ENCODE measurements at regions not wholly inside any gene's neighbourhood (a gene's known extent, or its start where the extent isn't known, plus 50 kb on each side); places are given as distances from the start of the nearest gene placed in this dataset.
A peak's percentile ranks its signal among the peaks of the same experiment; 100 is the strongest.
"Not testable (repeated sequence)": the region's sequence is repeated elsewhere in the genome, so short reads cannot be mapped to it uniquely, and the experiment has no call there.

DNA sequence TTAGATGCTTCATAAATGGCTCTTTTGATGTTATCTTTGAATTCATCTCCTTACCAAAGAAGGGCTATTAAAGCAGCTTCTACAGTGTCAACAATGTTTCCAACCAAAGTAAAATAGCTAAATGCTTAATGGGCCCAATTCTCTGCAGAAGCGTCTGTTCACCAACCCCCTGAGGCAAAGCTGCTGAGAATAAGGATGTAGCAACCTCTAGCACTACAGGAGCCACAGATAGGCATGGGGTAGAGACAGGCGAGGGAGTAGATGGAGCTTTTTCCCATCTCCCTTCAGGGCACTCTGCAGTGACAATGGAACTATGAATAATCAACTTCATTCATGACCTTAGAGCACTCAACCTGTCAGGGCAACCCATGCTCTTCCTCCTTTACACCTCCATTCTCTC is 134.1 kb downstream of the FZD1 start:
- DNase-seq (ENCODE audit: low read depth, low spot score), result peak; percentile 63

DNA sequence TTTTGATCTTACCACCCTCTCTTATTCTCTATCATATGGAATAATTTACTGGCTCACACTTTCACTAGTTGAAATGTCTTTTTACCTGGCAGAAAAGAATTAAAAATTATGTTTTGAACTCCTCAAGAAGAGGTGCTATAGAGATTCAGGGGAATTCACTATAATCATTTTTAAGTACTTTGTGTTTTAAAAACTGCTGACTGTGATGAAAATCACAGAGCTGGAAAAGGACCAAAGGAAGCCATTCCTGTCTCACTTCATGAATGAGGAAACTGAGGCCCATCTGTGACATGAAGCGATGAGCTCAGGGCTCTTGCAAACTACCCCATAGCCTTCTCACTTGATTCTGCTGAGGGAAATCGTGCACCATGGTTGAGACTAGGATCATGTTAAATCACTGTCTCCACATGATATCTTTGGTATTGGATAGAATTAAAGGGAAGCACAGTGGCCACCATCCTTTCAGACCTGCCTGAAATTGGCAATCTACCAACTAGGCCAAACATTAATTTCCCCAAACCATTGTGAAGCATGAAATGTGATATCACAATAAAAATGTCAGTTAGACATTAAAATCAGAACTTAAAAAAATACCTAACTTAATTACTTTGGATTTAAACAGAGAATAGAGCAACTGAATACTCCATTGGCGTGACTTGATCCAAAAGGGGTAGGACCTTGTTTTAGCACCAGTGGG is 141.0 kb downstream of the FZD1 start:
- DNase-seq (ENCODE audit: low read depth, low spot score), result no peak

DNA sequence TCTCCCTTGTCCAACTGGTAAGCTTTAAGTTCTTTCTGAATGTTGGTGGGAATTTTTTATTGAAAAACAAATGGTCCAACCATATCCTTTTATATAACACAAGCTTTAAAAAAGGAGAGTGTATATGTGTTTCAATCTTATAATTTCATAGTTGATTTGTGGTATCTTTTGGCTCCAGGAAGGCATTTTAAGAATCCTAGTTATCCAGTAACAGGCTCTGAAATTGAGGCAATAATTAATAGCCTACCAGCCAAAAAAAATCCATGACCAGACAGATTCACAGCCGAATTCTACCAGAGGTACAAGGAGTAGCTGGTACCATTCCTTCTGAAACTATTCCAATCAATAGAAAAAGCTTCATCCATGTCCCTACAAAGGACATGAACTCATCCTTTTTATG is 141.6 kb downstream of the FZD1 start:
- not testable (repeated sequence) for DNase-seq (ENCODE audit: low read depth, low spot score)

DNA sequence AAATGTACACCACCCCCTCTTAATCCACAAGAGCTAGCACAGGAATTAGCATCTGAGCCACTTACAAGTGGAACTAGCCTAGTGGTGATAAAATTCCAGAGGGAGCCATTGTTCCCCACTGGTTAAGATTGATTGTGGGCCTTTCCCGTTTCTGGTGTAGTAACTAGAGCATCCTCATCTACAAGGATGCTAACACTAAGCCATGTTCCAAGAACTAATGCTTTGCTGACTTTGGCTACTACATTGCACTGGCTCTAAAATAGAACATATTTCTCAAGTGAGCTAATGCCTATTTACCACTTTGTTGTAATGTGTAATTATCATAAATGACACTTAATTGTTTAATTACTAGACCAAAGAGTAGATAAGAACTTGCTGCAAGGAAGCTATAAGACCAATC is 143.7 kb downstream of the FZD1 start:
- DNase-seq (ENCODE audit: low read depth, low spot score), result no peak

DNA sequence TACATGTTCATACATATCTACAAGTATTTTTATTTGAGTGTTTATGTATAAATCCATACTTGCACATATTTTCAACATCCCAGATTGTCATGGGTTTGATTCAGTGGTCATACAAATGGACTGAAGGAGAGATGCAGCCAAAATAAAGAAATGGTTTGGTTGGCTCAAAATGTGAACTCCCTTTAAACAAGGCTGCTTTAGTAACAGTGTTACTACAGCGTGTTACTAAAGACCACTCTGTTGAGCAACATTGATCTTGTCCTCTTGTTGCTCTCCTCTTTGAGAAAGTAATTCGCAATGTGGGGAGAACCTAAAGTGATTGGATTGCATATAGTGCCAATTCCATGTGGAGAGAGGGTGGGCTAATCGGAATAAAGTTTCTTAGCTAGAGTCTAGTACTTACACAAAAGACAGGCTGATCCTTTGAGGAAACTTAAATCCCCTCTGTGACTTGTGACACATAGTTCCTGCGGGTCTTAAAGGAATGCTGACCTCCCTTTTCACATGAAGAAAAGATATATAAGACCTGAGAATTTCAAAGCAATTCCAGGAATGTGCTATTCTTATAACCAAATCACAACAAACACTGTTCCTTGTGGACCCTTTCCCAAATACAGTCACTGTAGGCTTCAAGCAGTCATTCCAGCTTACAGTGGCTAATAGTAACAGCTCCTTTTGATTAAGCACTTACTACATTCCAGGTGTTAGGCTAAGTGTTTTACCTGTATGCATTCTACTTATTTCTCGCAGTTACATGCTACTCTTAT is 144.3 kb downstream of the FZD1 start:
- no peak for DNase-seq (ENCODE audit: low read depth, low spot score)

DNA sequence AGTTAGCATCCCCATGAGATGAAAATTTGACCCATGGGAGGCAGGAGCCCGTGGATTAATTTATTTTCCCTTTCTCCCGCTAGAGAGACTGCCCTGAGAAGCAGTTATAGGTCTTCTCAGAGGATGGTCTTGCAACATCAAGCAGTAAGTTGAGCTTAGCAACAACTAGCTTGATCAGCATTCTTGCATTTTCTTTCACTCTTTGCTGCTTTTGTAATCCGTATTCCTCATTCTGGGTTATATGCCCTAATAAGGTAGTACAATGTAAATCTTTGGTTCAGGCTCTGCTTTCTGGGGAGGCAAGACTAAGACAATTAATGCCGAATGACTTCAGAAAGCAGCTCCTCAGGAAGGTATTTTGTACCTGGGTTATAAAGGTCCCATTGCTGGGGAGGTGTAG is 146.8 kb downstream of the FZD1 start:
- DNase-seq (ENCODE audit: low read depth, low spot score), result no peak

DNA sequence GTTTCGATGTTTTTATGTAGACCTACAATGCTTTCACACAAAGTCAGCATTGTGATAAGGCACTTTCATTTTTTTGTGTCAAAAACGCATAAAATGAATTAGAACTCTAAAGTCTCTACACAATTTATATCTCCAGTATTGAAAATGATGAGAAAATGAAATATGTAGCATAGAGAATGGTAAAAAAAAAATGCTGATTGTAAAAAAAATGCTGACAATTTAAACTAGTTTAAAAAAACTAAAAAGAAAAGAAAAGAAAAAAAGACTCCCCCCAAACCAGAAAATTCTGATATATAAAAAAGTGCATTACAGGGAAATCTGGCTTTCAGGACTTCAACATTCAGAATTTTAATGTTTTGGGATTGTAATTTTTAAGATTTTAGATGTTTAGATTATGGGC is 148.1 kb downstream of the FZD1 start:
- DNase-seq (ENCODE audit: low read depth, low spot score), result no peak

DNA sequence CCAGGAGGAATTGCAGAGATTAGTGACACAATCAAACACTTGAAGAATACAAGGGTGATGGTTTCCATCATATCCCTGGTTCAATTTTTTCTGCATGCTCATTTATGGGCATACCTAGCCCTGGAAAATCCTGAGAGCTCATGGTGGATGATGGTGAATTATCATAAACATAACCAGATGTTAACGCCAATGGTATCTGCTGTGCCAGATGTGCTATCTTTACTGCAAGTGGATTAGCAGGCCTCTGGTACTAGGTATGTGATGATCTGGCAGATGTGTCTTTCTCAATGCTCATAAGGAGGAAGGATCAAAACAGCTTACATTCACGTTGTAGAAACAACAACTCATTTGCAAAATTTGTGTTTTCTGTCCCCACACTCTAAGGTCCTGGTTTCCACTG is 150.5 kb downstream of the FZD1 start:
- DNase-seq (ENCODE audit: low read depth, low spot score), result no peak

DNA sequence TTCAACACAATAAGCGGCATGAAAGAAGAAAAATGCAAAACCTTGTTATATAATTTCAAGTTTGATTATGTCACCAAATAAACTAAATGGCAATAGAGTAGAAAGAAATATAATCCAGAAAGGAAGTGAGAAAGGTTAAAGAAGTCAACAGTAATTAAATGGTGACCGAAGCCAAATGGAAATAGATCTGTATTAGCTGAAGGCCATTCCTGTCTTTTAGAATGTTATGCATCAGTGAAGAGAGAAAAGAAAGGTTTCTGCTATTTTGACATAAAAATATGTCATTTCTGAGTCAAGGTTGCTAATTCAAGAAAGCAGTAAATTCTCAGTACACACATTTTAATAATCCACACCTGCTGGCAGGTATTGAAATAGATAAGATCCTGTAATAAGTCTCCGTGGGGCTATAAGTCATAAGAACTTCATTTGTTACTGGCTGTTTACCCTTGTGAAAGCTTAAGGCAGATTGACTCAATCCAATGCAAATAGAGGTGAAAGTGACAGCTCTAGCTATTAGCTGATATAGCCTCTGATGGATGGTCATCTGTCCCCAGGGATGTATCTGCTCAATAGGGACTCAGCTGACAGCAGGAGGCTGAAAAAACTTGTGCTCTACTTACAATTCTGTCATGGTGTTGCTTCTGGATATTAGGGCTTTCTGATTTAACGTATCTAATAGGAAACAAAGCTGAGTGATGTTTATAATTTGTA is 152.1 kb downstream of the FZD1 start:
- DNase-seq (ENCODE audit: low read depth, low spot score), result no peak

DNA sequence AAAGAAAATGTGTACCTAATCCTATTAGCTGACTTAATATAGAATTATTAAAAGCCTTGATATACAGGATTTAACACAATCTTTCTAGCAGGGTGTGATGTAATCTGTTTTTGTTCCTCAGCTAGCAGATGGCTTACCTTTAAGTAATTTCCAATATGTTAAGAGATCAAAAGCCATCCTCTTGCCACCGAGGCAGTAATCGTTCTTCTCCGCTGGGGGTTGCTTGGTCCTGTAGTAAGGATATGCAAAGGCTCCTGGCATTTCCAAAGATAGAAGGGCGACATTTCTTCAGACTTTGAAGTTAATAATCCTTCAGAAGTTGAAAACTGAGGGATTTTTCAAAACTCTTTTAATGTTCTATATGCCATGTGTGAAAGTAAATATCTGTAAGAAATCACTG is 156.4 kb downstream of the FZD1 start:
- no peak for DNase-seq (ENCODE audit: low read depth, low spot score)

DNA sequence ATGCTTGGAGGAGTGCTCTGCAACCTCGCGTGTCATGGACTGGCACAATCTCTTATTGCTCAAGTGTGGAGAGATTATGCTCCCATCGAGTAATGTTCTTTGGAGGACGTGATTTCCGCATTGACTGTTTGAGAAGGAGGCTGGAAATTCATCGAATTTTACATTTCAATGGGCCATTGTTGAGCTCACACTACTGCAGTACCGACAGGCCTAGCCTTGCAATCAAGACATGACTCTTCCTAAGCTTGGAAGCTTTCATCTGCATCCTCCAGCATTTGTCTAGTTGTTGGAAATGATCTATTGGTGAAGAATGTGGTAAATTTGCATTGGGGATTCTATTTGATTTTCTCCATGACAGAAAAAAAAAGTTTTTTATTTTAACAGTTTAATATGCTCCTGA is 156.8 kb downstream of the FZD1 start:
- DNase-seq (ENCODE audit: low read depth, low spot score), result no peak

DNA sequence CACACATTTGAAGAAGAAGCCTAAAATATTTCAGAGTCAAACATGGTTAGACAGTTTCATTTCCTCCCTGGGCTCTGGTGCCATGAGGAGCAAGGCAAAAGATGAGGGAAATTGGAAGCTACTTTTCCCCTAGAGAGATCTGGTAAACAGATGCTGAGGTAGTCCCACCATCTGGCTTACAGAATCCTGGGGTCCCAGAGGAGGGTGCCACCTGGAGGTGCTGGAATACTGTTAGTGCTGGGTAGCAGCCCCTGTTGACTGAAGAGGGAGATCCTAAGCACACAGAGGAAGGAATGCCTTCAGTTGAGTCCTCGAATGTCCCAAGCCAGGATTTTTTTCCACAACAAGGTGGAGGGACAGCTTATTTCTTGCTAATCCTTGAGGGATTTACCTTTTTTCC is 160.1 kb downstream of the FZD1 start:
- DNase-seq (ENCODE audit: low read depth, low spot score), result no peak

DNA sequence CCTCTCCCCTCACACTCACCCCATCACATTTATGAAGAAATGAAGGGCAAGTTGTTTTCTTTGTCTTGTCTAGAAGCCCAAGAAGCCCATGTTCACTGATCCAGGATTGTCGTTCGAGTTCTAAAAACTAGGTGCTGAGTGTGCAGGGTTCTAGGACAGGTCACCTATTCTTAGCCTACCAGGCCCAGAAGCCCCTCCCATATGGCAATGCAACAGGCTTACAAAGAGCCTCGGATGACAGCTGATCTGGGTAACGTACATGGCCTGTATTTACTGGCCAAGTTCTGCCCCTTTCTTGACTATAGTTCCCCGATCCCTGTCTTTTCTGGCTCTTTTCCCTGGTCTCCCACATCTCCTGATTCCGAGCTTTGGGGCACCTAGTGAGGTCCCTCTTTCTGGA is 160.9 kb downstream of the FZD1 start:
- DNase-seq (ENCODE audit: low read depth, low spot score), result no peak

DNA sequence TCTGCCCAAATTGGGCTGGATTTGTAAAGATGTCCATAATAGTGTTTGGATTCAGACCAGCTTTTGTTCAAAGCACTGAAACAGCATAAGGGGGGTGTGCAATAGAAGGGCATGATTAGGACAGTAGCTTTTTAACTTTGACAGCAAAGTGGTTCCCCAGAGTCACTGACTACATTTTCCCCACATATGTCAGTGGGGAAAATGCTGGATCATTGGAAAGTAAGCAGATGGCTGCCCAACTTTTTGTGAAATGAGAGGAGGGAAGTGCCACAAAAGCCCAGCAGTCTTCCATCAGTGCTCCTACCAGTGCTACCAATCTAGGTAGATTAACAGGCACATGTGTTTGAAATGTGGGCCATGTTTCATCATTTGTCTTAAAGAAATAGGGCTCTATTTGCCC is 162.8 kb downstream of the FZD1 start:
- DNase-seq (ENCODE audit: low read depth, low spot score), result no peak

DNA sequence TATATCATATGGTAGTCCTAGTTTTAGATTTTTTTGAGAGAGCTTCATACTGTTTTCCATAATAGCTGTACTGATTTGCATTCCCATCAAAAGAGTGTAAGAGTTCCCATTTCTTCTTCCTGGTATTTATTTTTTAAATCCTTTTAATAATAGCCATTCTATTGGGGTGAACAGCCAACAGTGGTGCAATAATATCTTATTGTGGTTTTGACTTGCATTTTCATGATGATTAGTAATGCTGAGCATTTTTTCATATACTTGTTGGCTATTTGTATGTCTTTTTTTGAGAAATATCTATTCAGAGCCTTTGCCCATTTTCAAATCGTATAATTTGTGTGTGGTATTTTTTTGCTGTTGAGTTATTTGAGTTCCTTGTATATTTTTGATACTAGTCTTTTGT is 167.4 kb downstream of the FZD1 start:
- no peak for DNase-seq (ENCODE audit: low read depth, low spot score)

DNA sequence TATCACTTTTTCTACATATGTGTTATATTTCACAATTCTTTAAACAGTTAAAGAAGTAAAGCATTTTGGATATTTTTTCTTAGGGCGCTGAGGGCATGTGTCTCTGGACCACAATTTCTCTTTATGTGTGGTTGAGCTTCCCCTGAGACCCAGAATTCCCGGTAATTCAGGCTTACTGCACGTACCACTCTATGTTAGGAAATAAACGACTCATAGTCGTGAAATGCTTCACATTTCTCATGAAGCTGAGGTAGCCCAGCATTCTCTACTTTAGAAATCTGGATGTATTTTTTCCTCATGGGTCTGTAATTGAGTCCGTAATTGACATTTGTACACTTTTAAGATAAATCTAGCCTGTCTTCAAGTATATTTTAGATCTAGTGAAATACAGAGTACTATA is 170.6 kb downstream of the FZD1 start:
- DNase-seq (ENCODE audit: low read depth, low spot score), result no peak

DNA sequence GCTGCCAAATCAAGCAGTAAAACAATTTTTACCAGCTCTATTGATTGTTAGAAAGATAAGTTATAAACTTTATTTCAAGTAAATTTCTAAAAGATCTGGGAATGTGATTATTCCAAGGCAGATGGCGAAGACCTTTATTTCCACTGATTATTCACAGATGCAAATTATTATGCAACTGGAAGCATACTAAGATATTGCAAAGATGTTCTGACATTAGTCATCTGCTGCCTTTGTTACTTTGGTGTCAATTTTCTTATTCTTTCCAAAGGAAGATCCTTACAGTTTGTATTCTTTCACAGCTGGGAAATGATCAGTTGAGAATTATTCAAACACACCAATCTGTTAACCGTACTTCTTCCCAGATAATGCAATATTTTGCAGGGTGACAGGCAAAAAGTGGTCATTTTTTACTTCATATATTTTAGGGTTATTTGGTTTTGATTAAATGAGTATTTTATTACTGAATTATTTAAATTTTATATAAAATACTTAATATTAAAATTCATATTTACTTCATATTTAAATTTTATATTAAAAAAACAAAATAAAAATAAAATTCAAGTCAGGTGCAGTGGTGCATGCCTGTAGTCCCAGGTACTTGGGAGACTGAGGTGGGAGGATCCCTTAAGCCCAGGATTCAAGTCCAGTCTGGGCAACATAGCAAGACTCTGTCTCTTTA is 171.3 kb downstream of the FZD1 start:
- DNase-seq (ENCODE audit: low read depth, low spot score), result no peak

DNA sequence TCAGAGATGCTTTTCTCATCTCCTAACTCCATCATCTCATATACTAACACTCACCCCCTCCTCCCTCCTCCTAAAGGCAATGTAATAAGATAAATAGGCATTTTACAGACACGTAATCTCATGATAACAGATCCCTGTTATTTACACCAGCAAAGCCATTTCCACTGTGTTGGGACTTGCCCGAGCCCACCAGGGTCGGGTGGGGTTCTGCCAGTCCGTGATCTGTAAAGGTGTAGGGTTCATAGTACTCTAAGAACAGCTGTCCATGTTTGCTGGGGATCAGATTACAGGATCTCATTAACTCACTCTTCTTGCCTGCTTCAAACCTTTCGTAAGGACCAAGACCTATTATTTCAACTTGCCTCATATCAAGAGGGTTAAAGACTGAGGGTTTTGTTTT is 172.4 kb downstream of the FZD1 start:
- DNase-seq (ENCODE audit: low read depth, low spot score), result no peak

DNA sequence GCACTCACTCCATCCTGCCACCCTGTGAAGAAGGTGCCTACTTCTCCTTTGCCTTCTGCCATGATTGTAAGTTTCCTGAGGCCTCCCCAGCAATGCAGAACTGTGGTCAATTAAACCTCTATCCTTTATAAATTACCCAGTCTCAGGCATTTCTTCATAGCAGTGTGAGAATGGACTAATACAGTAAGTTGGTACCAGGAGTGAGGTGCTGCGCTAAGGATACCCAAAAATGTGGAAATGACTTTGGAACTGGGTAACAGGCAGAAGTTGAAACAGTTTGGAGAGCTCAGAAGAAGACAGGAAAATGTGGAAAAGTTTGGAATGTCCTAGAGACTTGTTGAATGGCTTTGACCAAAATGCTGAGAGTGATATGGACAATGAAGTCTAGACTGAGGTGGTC is 176.0 kb downstream of the FZD1 start:
- DNase-seq (ENCODE audit: low read depth, low spot score), result not testable (repeated sequence)

DNA sequence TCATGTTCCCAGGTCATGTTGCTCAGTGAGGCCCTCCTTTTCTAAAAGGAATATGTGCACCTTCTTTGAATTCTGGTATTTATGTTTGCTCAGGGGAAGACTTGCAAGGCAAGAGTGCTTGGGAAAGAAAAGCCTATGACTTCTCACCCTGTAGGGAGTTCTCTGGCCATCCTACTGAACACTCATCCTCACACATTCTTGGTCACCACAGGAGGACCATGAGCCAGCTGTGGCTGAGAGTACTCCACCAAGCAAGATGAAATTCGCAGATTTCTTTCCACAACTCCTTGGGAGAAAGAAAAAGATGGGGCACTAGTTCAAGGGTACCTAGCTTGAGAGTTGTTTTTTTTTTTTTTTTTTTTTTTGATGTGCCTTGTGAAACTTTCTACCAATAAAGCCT is 179.6 kb downstream of the FZD1 start:
- DNase-seq (ENCODE audit: low read depth, low spot score), result no peak

DNA sequence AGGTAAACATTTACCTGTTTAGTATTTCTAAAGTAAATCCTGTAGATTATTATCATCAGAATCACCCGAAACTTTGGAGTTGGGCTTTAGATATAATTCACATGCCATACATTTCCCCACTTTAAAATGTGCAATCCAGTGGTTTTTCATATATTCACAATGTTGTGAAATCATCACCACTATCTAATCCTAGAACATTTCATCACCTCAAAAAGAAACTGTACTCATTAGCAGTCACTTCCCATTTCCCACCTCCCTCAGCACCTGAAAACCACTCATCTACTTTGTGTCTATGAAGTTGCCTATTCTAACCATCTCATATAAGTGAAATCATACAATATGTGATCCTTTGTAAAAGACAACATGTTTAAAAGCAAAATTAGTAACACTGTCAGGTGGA is 182.6 kb downstream of the FZD1 start:
- DNase-seq (ENCODE audit: low read depth, low spot score), result no peak

DNA sequence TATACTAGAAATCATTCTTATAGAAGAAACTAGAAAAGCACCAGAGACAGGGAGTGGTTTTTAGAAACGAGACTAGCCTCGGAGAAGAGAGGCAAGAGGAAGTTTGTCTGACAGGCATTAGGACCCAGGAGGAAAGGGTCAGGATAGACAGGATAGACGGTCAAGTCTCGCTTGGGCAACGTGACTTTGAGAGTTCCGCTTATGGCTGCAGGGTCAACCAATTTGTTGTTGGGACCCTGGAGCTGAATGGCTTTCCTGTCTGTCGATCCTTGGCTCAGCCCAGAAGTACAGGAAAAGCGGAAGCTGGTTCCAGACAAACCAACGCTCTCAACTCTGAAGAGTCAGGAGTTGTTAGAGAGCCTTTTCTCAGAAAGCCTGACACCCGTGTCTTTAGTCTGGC is 191.2 kb downstream of the FZD1 start:
- DNase-seq (ENCODE audit: low read depth, low spot score), result no peak

Measured in ELF-1 (cell line).